Neural progenitor cell (in vitro differentiated cells): ENCODE measurements at regions not wholly inside any gene's neighbourhood (a gene's known extent, or its start where the extent isn't known, plus 50 kb on each side); places are given as distances from the start of the nearest gene placed in this dataset.

ENCODE experiments used
- CTCF ChIP-seq: fragments of 200-600 bp; sonication (generic); IDR thresholded peaks from 2 replicates; pipeline ENCODE4 v1.5.1; 2017; ENCODE audit warnings: antibody characterized with exemption, mild to moderate bottlenecking
- EZH2 ChIP-seq: fragments of 200-600 bp; sonication (generic); IDR thresholded peaks from 2 replicates; pipeline ENCODE4 v1.6.1; 2017; ENCODE audit warnings: antibody characterized with exemption, mild to moderate bottlenecking, moderate library complexity
- EZH2phosphoT487 ChIP-seq: fragments of 200-600 bp; sonication (generic); IDR thresholded peaks from 2 replicates; pipeline ENCODE4 v1.6.1; 2017; ENCODE audit warnings: antibody characterized with exemption

DNA sequence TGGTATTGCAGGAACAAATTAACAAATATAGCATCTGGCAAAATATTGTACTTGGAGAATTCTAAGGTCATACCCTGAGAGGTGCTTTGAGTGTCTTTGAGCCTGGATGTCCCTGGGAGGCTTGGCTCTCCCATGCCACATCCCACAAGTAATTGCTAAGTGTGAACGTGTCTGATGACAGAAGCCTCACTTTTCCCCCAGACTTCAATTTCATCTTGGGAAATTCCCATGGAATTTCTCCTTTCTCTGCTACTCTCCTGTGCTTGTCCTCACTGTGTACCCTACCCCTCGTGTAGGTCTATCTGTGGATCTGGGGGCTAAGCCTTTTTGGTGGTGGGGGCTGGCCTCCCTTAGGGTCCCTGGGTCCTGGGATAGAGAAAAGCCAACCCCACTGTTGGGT is 293.3 kb downstream of the TCF7L2 start:
- TF ChIP-seq CTCF (no peak), EZH2 (no peak), EZH2phosphoT487 (no peak)
